HG02884 (cell line): ENCODE measurements at regions not wholly inside any gene's neighbourhood (a gene's known extent, or its start where the extent isn't known, plus 50 kb on each side); places are given as distances from the start of the nearest gene placed in this dataset.

ENCODE experiments used
- ATAC-seq: cut with Tn5 transposase; IDR thresholded peaks from one replicate; pipeline ENCODE4 v1.9.1; 2021; ENCODE audit warnings: mild to moderate bottlenecking, moderate library complexity; ENCODE audit not compliant: unreplicated experiment

GRCh38 chr9:16128003-16128402 is 575.2 kb downstream of the CCDC171 start:
- ATAC-seq, result no peak

- no peak for ATAC-seq
These were observed 578.4 kb downstream of the CCDC171 start for GRCh38 chr9:16131264-16131663.

GRCh38 chr9:16132513-16132912 is 579.7 kb downstream of the CCDC171 start:
- ATAC-seq, result no peak

- ATAC-seq, result no peak
These were observed 580.2 kb downstream of the CCDC171 start for GRCh38 chr9:16133032-16133431.

DNA sequence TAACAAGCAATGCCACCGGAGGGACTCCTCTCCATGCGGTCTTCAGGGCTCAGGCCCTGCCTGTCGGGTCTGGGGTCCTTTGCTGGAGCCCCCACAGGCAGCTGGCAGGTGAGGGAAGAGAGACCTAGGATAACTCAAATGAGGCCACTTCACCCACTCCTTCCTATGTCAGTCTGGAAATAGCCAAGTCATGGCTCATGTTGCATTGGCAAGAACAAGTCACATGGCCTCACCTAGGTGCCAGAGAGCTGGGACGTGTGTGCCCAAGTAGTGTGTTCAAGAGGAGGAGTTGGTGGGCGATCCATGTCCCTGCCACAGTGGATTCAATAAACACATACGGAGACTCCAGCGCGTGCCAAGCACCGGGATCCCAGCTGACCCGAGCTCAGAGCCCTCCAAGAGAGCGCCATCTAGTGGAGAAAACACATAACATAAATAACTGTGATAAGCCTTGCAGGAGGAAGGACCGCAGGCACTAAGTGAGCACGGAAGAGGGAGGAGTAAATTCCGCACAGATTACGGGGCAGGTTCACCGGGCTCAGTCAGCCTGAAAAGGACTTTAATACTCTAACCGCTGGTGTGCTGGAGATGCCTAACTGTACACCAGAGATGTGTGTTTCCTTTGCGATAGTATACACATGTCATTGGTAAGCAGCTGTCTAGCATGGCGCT is 580.8 kb downstream of the CCDC171 start:
- ATAC-seq, result peak; percentile 97

DNA sequence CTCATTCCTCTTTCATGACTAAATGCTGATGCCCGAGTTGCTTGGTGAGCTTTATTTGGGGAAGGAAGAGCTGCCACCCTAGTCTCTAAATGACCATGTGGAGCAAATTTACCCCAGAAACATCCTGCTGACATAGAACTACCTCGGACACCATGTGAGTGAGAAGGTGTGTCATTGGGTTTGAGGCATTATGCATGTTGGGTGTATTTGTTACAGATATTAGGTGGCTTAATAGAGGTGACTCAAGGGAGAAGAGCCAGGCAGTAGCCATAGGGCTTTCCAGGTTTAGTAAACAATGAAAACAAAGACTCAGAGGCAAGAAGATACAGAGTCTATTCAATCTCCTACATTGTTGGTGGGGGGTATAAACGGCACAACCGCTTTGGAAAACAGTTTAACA is 581.5 kb downstream of the CCDC171 start:
- no peak for ATAC-seq

GRCh38 chr9:16135968-16136367 is 583.1 kb downstream of the CCDC171 start:
- ATAC-seq, result no peak

- ATAC-seq, result no peak
These were observed 583.6 kb downstream of the CCDC171 start for GRCh38 chr9:16136451-16136850.

GRCh38 chr9:16136961-16137360 is 584.1 kb downstream of the CCDC171 start:
- ATAC-seq, result no peak

GRCh38 chr9:16138561-16139491 is 586.0 kb downstream of the CCDC171 start:
- no peak for ATAC-seq

DNA sequence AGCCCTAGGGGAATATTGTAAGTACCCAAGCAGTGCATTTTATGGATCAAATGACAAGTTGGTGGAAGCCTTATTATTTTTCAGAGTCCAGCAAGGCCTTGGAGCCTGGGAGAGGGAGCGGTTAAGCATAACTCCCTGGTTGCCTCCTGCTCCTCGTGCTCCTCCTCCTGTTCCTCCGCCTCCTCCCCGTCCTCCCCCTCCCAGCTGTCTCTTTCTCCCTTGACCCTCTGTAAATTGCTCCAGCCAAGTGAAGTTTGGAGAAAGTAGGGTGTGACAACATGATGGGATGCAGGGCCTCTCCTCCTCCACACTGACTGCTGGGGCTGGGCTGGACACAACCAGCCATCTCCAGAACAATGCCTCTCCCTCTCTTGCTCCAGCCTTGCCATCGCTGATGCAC is 586.9 kb downstream of the CCDC171 start:
- no peak for ATAC-seq

DNA sequence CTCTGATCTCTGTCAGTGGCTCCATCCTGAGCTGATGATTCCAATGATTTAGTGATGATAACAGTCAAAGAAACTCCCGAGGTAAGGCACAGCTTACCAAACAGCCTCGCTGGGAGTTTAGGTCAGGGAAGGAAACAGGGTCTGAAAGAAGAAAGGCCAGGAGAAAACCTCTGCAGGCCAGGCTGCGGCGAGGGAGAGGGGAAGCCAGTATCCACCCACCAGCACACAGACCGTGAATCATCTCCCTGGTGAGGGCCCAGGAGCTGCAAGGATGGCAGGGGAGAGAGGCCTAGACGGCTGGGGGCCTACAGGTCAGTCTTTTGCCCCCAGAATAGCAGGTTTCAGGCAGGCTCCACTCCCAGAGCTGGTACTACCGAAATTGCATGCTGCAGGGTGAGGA is 590.5 kb downstream of the CCDC171 start:
- ATAC-seq, result no peak

GRCh38 chr9:16143947-16144890 is 591.4 kb downstream of the CCDC171 start:
- ATAC-seq, result no peak

- no peak for ATAC-seq
These were observed 592.5 kb downstream of the CCDC171 start for GRCh38 chr9:16145196-16145950.

- no peak for ATAC-seq
These were observed 594.9 kb downstream of the CCDC171 start for GRCh38 chr9:16147726-16148125.

GRCh38 chr9:16150501-16150900 is 597.7 kb downstream of the CCDC171 start:
- no peak for ATAC-seq

DNA sequence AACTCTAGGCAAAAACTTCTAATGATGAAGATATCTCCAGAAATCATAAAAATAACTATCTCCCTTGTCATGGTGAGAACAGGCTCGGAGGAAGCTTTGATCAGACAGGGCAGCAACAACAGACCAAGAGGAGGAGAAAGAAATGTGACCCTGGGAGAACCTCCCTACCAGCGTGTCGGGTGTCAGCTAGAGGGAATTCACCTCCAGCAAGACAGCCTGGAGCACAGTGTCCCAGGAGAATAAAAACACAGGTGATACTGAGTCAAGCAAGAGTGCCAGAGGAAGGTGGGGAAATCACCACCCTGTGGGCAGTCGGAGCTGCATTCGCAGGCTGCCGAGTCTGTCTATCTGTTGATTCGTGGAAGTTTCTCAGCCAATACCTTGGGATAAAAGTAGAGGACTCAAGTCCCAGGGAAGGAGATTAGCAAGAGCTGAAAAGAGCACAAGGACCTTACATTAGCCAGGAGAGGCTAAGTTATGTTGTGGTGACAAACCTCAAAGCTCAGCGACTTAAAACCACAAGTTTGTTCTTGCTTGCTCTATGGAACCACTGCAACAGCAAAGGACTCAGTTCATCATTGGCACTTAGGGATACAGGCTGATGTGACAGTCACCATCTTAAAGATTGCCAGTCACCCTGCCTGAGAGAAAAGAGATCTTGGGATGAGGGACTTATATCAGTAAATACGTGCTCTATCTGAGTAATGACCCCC is 598.3 kb downstream of the CCDC171 start:
- ATAC-seq, result no peak

DNA sequence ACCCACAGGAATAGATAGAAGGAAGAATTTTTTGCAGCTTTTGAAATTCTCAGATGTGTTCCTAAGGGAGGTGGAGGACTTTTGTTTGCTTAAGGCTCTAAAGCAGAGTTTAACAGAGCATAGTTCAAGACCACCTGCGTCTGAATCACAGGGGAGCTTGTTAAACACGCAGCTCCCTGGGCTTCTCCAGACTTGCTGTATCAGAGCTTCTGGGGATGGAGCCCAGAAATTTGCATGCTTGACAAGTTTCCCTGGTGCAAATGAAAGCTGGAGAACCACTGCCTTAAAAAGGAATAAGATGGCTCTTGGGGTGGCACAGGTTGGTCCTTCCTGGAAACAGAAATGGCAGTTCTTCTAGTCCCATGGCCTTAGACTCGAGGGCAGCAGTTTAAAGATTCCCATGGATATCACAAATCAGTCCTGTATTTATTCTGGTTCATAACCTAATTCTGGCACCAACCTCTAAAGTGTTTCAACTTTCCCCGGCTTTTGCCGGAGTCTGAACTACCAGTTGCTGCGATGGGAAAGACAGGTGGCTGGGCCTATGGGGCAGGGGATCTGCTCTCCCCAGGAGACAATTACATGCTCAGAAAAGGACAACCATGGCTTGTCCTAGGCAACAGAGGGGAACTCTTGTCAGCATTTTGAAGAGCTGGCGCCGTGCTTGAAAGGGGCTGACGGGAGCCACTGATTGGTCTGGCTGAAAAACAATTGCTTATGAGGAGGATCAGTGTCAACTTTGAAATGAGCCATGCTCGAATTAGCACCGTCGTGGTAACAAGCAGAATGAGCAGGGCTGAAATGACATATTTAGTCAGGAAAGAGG is 599.6 kb downstream of the CCDC171 start:
- no peak for ATAC-seq

DNA sequence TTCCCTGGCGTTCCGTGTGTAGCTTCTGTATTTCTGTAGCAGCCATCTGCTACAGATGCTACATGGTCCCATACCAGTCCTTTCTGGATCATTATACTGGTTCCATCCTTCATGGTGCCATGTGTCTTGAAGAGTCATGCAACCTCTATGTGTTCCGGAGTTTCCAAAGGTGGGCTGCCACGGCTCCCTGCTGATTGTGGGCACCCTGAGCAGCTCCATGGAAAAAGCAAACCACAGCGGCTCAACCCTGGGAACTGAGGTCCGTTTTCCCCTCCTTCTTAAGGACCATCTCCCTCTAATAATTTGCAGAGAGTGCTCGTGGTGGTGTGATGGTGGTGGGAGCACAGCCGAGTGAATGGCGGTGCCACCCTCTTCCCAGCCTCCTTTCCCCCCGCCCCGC is 600.4 kb downstream of the CCDC171 start:
- no peak for ATAC-seq
